ENCODE measurements at regions not wholly inside any gene's neighbourhood (a gene's known extent, or its start where the extent isn't known, plus 50 kb on each side); places are given as distances from the start of the nearest gene placed in this dataset.
A peak's percentile ranks its signal among the peaks of the same experiment; 100 is the strongest.

- peak; percentile 3 for DNase-seq (ENCODE audit: low read depth, low spot score)
Measured at GRCh38 chr13:78993792-78994191, 334.8 kb upstream of the OBI1 start.

- DNase-seq (ENCODE audit: low read depth, low spot score) = no peak
Measured at GRCh38 chr13:78981913-78982312, 323.0 kb upstream of the OBI1 start.

GRCh38 chr13:78979349-78979748 is 320.4 kb upstream of the OBI1 start:
- DNase-seq (ENCODE audit: low read depth, low spot score) = no peak

- DNase-seq (ENCODE audit: low read depth, low spot score) = no peak
Measured at GRCh38 chr13:78978381-78978998, 319.5 kb upstream of the OBI1 start.

GRCh38 chr13:78977311-78977710 is 318.4 kb upstream of the OBI1 start:
- no peak for DNase-seq (ENCODE audit: low read depth, low spot score)

- DNase-seq (ENCODE audit: low read depth, low spot score) = no peak
Measured at GRCh38 chr13:78976696-78977095, 317.7 kb upstream of the OBI1 start.

- DNase-seq (ENCODE audit: low read depth, low spot score) = no peak
Measured at GRCh38 chr13:78972561-78972960, 313.6 kb upstream of the OBI1 start.

GRCh38 chr13:78971355-78972025 is 312.5 kb upstream of the OBI1 start:
- DNase-seq (ENCODE audit: low read depth, low spot score) = no peak

GRCh38 chr13:78960881-78961280 is 301.9 kb upstream of the OBI1 start:
- no peak for DNase-seq (ENCODE audit: low read depth, low spot score)

- DNase-seq (ENCODE audit: low read depth, low spot score) = no peak
Measured at GRCh38 chr13:78958006-78958405, 299.1 kb upstream of the OBI1 start.

GRCh38 chr13:78940455-78941130 is 281.6 kb upstream of the OBI1 start:
- no peak for DNase-seq (ENCODE audit: low read depth, low spot score)

- no peak for DNase-seq (ENCODE audit: low read depth, low spot score)
Measured at GRCh38 chr13:78934336-78934735, 275.4 kb upstream of the OBI1 start.

GRCh38 chr13:78915015-78915414 is 256.1 kb upstream of the OBI1 start:
- no peak for DNase-seq (ENCODE audit: low read depth, low spot score)

- no peak for DNase-seq (ENCODE audit: low read depth, low spot score)
Measured at GRCh38 chr13:78913656-78914055, 254.7 kb upstream of the OBI1 start.

- no peak for DNase-seq (ENCODE audit: low read depth, low spot score)
Measured at GRCh38 chr13:78910147-78910546, 251.2 kb upstream of the OBI1 start.

- no peak for DNase-seq (ENCODE audit: low read depth, low spot score)
Measured at GRCh38 chr13:78909276-78909675, 250.3 kb upstream of the OBI1 start.

GRCh38 chr13:78907006-78907405 is 248.1 kb upstream of the OBI1 start:
- no peak for DNase-seq (ENCODE audit: low read depth, low spot score)

GRCh38 chr13:78897200-78897599 is 238.2 kb upstream of the OBI1 start:
- DNase-seq (ENCODE audit: low read depth, low spot score) = no peak

GRCh38 chr13:78884571-78884970 is 225.6 kb upstream of the OBI1 start:
- no peak for DNase-seq (ENCODE audit: low read depth, low spot score)

GRCh38 chr13:78881751-78882150 is 222.8 kb upstream of the OBI1 start:
- no peak for DNase-seq (ENCODE audit: low read depth, low spot score)

- no peak for DNase-seq (ENCODE audit: low read depth, low spot score)
Measured at GRCh38 chr13:78881054-78881453, 222.1 kb upstream of the OBI1 start.

- no peak for DNase-seq (ENCODE audit: low read depth, low spot score)
Measured at GRCh38 chr13:78876915-78877549, 218.1 kb upstream of the OBI1 start.
